A549 (cell line): ENCODE measurements at regions not wholly inside any gene's neighbourhood (a gene's known extent, or its start where the extent isn't known, plus 50 kb on each side); places are given as distances from the start of the nearest gene placed in this dataset.

Experiments used
- CTCF ChIP-seq: fragments of >200 bp; sonication (Bioruptor Twin); formaldehyde crosslinking; IDR thresholded peaks from 3 replicates; pipeline ENCODE4 v1.5.1; 2016
- HMGXB4 ChIP-seq: fragments of 250-450 bp; sonication (Bioruptor Pico); IDR thresholded peaks from 2 replicates; pipeline ENCODE4 v1.5.0; 2021; ENCODE audit warnings: mild to moderate bottlenecking, moderate library complexity, borderline replicate concordance
- MAX ChIP-seq: IDR thresholded peaks from 2 replicates; pipeline ENCODE4 v1.6.1; 2012

- no peak for TF ChIP-seq HMGXB4 (CRISPR knock-in tag)
- TF ChIP-seq CTCF, result no peak
- no peak for TF ChIP-seq MAX
Measured at GRCh38 chr4:165600959-165601683, 222.3 kb downstream of the CPE start.
